ENCODE measurements at regions not wholly inside any gene's neighbourhood (a gene's known extent, or its start where the extent isn't known, plus 50 kb on each side); places are given as distances from the start of the nearest gene placed in this dataset.

DNA sequence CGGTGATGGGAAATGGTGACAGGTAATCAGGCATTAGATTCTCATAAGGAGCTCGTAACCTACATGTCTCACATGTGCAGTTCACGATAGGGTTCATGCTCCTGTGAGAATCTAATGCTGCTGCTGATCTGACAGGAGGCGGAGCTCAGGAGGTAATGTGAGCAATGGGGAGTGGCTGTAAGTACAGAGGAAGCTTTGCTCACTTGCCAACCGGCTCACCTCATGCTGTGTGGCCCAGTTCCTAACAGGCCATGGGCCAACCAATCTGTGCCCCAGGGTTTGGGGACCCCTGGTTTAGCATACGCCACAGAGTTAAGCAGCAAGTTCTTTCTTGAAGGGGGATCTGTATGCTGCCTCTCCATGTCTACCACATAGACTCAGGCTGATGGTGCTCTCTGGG lies 133.1 kb downstream of the IQUB start:
- no peak for DNase-seq

DNA sequence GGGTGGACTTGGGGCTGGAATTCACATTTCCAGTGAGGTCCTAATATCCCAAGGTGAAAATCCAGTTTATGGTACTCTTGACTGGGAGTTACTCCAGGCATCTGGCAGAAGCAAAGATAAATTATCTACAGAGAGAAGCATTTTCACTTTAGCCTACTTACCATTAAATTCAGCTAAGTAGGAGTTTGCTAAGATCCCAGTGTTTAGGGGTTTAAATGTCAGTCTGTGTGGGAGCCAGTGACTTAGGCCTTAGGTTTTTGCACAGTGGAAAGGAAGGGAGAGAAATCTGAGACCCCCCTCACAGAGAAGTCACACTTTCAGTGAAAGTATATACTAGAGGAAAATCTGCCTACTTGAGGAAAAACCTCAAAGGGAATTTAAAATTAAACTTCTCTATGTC lies 134.2 kb downstream of the IQUB start:
- no peak for DNase-seq

DNA sequence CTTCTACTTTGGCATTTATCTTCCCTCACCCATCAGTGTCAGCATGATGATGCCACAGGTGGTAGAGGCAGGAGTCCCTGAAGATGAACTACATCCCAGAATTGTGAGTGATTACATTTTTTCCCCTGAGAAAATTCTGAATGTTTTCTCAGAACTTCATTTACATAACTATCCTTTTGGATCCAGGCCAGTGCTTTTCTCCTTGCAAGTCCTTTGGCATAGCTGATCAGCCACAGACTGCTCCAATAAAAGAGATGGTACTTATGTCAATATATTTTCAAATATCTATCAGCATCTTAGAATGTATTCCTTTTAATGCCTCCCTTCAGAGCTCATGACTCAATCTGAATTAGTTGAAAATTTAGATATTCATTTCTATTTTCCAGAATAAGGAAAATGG lies 135.5 kb downstream of the IQUB start:
- no peak for DNase-seq

DNA sequence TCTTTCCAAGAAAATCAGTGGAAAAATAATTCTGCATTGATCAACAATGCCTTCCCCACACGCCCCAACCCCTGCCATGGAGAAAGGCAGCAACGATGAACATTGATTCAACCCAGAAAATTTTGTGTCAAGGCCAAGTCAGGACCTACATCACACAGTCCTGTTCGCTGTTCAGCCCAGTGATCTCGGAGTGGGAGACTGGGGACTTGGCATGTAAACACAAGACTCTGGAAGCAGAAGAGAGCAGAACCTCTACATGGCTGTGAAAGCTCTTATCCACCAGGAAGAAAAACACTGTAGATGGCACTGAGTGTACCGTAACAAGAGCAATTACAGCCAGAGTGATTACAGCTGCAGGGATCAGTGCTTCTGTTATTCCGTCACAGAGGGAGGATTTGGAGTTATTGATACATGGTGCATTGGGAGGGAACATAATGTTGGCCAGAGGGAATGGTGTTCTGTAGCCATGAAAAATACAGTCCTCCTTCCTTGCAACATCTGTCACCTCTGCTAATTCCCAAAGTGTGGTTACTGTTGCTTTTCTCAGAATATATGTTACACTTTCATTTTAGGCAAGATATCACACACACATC lies 136.6 kb downstream of the IQUB start:
- DNase-seq: no peak

DNA sequence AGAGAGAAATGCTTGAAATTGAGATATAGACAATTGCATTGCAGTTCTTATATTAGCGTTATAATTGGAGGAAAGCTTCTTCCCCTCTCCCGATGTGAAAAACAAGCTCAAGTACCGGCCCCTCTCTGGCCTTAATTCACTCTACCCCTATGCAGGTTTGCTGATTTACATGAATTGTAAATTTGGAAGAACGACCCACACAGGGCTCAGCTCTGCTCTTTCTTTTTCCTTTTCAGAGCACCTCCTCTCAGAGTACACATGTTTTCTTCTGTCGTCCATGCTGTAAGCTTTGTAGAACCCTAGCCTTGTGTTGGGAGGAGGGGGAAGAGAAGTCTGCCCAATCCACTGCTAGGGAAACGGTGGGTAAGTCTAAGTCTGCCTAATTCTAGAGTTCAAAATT lies 140.8 kb downstream of the IQUB start:
- DNase-seq: no peak

DNA sequence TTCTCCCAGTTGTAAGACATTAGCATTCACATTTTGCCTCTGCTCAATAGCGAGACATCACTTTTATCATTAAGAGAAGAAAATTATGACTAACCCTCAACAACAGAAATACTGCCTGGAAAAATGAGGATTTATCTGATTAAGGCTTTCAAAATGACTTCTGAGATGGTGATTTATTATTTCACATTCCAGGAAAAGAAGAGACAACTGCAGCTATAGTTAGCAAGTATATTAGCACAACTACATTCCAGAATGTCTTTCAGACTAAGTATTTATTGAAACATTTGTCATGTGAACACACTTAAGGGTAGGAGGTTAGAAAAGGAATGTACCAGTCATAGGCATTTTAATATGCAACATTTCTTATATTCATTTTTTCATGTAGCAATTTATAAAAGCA lies 162.0 kb downstream of the IQUB start:
- DNase-seq: no peak

DNA sequence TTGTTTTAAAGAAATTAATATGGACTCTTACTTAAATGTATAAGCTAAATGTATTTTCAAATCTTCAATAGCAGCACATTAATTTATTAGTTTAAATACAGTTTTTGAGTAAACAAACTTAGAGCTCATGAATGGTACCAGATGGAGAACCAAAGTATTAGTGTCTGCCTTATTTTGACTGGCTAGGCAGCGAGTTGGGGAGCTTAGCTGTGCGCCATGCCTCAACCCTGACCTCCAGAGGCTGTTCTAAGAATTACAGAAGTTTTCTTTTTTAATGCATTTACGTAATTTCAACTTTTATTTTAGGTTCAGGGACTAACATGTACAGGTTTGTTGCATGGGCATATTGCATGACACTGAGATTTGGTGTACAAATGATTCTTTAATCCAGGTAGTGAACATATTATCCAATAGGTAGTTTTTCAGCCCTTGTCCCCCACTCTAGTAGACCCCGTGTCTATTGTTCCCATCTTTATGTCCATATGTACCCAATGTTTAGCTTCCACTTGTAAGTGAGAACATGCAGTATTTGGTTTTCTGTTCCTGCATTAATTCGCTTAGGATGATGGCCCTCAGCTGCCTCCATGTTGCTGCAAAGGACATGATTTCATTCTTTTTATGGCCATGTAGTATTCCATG lies 166.8 kb downstream of the IQUB start:
- peak; percentile 24 for DNase-seq

DNA sequence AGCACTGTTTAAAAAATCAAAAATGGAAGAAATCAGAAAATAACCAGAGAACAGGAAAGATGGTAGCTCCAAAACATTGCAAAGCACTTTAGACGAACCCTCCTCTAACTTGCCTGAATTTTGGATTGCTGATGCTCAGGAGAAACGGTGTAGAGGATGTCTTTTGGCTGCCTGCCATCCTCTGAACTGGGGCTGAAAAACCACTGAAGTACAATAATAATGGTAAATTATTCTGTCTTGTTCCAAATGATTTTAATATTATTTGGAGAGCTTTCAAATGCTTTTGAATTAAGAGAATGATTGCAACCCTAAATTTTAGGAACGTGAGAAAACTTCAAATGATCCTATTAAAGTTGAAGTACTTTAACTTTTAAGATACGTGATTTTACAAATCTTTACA lies 167.3 kb upstream of the SLC13A1 start:
- DNase-seq: no peak

DNA sequence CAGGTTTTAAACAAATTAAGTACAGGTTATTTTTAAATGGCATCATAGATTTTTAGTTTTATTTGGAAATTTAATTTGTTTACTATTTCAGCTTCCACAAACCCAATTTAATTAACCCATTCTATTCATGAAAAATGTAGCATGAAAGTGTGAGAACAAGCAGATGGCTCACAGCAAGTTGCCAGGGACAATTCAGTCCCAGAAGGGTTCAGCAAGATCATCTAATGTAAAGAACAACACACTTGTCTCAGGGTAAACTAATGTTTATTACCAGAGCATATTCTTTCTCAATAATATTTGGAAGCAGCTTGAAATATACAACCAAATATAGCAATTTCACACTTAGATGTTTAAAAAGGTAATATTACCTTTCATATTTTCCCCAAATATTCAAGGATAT lies 166.9 kb upstream of the SLC13A1 start:
- no peak for DNase-seq

DNA sequence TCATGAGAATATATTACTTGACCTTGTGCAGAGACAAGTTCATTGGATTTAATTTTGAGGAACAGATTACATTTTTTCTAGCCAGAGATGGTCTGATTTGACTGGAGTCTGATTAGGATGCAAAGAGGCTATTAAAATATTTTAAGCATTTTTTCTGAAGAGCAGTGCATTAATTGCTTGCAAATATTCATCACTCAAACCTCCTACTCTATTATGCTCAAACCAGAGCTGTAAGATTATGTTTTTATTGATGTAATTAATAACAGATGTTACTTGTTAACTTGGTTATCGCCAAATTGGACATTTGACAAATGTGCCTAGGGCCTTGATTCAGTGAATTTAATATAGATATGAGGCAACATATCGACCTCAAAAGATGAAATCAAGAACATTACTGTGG lies 160.9 kb upstream of the SLC13A1 start:
- DNase-seq: no peak

DNA sequence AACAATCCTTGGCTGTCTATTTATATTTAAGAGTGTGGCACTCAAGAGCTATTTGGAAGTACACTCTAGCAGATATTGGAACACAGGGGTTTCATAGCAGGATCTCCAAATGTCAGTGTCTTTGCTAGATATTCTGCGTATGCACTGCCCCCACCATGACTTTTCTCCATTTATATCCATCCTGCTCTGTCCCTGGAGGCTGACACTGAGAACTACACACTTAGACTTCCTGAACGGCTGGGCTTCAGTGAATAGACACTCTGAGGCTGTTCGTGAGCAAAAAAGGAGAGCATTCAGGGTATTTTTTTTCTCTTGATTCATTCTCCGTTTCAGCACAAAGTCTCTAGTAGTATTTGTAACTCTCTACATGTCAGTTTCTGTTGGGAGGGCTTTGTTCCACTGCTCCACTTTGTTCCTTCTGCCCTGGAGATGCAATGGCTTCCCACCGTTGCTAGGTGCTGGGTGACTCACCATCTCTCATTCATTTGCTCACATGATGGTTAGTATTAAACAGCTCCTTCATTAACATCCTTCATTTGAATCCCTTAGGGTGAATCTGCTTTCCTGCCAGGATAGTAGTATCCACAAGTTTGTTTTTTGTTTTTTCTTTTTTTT lies 155.9 kb upstream of the SLC13A1 start:
- no peak for DNase-seq

DNA sequence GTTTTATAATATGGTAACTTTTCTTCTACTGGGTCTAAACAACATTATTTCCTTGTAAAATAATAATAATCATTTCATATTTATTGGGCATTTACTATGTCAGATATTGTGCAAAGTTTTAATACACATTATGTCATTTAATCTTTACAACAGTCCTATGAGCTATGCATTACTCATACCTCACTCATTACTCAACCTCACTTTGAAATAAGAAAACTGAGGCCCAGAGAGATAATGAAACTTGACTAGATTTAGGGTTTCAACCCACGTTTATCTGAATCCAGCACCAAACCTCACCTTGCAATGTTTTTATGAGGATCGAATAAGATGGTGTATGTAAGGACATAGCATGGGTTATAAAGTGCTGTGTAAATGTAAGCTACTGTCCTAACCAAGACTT lies 153.2 kb upstream of the SLC13A1 start:
- DNase-seq: no peak

DNA sequence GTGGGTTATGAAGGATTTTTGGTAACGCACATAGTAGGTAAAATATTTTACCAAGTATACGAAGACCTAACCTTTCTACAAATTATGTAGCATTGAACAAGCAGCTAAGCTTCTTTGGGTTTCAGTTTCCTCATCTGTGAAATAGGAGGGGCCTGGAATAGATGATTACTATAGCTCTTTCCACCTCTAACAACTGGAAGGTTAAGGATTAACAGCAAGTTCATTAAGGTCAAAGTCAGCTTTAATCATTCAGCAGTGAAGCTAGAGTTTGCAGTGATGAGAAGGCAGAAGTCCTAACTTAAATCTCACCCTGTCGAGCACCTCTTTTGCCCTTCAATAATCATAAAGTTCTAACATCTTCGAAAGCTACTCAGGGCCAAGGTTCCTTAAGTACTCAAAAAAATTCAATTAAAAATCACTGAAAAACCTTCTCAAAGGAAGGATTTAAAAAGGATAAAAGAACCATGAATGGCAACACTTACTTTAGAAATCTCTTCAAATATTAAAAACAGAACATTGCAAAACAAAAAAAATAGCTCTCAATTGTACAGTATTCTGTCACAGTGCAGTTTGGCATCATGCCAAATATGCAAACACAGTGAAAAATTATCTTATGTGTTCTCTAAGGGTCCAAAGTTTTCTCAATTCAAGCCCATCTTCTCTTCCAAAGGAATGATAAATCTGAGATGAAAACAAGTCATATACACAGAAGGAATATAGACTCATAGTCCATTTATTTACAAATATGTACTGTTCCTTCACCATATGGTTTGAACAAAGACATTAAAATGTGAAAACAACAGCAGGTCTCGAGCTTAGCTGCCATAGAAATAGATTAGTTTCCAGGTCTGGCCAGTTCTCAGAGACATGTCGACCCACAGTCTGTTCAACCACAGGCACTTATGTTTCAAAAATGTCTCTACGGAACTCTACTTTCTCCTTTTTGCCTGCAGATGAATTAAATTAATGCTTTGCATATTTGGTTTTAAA lies 152.0 kb upstream of the SLC13A1 start:
- no peak for DNase-seq

DNA sequence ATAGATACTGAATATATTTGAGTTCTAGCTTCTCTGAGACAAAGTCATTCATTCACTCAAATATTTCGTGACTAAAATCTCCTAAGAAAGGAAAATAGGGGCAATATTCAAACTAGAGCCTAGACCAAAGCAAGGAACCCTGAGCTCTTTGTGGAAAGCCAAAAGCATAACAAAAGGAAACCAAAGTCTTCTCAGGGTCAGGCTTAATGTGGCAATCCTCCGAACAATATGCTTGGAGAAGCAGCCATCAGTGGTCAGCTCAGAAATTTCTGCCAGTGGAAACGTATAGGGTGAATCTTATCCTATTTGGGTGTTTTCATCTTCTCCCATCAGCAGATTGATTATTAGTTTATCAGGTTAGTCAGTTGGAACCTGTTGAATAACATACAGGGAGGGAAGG lies 151.3 kb upstream of the SLC13A1 start:
- no peak for DNase-seq

DNA sequence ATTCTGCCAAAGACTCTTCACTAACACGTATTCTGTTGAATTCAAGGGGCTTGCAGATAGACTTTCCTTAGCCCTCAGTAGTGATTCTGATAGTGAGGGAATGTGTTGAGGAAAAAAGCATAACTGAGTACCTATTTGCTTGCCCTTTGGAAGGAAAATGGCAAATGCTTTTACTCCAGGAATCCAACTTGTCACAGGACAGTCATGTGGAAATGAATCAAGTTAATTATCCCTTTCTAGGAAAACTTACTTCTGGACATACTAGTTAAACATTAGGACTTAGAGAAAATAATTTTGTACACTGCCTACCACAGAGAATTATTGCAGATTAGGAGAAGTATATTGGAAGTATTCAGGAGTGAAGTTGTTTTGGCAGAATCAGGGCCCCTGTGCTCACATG lies 148.9 kb upstream of the SLC13A1 start:
- no peak for DNase-seq

DNA sequence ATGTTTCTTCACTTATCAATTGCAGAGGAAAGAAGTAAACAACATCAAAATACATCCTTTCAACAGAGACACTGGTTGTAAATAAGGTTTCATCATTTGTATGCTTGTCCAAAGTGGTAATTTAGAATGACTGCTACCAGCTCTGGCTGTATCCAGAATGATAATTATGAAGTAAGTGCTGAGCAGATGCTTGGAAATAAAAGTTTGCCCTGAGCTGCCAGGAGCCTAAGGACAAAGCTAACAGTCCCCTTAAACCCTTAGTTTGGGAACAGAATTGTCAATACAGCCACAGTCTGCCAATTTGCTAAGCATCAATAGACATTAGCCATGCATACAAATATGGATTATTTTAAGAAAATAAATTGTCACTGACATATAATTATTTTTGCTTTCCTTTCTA lies 147.0 kb upstream of the SLC13A1 start:
- DNase-seq: no peak

DNA sequence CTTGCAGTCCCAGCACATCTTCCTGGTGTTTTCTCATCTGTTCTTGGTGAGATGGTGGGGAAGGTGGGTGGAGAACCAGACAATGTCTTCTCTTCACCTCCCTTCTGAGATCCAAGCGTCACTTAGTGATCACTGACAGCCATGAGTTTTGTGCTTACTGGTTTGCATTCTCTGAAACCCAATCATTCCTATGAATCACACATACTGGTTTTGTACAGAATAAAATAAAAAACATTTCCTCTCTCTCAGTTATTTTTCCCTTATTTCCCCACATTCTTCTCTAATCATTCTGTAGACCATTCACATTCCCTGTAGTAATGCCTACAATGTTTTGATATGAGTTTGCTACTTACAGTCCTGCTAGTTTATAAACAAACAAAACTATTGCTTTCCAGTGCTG lies 143.8 kb upstream of the SLC13A1 start:
- DNase-seq: no peak

DNA sequence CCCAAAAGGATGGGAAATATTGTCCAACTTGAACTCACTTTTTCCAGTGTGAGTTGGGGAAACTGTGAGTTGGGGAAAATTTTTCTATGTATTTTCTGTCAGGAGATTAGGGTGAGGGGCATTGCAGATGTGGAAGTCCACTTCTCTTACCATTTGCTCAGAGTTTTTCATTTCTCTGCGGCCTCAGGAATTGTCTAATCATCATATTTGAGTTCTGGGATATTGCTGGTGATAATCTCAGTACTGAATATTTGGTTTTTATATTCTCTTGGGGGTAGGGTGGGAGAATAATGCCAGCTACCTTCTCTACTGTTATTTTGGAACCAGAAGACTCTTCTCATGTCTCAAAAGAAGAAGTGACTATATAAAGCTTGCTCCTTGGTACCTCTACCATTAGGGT lies 141.3 kb upstream of the SLC13A1 start:
- DNase-seq: no peak

DNA sequence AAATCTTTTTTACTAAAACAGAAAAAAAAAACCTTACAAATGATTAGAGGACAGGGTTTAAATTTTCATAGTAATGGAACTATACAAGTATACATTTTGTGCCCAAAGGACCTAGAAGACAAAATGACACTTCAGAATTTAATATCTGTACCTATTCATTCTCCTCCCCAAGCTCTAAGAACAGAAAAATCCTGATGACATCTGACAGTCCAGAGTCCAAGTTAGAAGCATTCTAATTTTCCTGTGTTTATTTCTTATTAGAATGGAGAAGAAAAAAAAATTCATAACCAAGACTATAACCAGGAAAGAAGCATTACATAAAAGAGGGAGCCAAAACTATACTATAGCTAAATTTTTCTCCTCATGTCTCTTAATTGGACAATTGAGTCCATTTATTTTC lies 138.9 kb upstream of the SLC13A1 start:
- DNase-seq: no peak

DNA sequence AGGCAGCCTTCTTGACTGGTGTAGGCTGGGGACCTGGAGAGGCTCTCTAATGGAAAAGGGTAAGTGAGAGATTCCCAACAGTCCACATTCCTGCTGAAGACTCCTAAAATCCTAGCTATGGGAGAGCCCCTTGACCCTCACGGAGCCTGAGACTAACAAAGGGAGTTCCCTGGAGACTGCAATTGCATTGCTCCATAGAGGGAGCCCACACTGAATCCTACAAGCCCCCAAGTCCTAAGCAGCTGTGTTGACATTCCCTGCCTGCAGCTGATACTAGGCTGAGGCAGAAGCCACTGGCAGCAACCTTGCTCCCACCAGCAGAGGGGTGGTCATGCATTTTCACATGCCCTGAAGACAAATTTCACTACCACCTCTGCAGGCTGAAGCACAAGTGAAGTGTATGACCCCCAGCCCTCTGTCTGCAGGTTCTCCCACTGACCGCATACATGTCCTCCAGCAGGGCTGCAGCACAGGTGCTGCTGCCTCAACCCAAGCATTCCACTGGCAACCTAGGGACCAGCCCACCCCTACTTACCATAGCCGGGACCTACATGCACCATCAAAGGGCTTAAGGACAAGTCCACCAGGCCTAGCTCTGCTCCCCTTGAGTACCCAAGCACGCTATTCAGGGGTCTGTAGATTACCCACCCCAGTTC lies 130.3 kb upstream of the SLC13A1 start:
- DNase-seq: no peak

DNA sequence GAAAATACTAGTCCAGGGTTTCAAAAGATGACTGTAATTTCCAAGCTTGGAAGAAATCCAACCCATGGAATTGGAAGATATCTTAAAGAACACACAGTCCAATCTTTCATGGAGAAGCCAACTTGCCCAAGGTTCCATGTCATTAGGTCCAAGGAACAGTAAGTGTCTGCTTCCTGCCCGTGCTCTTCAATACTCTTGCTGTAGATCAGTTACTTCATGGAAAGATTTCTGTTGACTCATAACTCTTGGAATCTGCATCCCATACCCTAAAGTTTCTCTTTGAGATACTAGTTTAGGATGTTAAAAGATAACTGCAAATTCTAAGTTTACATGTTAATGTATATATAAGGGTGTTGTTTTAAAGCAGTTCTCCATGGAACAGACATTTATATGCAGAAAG lies 127.9 kb upstream of the SLC13A1 start:
- no peak for DNase-seq

DNA sequence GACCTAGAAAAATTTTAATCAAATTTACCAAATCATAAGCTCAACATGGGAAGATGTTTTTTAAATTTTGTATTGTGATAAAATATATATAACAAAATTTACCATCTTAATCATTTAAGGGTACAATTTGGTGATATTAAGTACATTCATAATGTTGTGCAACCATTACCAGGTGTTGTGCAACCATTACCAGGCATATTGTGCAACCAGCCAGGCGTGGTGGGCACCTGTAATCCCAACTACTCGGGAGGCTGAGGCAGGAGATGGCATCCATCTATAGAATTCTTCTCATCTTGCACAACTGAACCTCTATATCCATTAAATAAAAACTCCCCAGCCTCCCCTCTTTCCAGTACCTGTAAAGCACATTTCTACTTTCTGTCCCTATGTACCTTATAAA lies 124.5 kb upstream of the SLC13A1 start:
- DNase-seq: no peak

DNA sequence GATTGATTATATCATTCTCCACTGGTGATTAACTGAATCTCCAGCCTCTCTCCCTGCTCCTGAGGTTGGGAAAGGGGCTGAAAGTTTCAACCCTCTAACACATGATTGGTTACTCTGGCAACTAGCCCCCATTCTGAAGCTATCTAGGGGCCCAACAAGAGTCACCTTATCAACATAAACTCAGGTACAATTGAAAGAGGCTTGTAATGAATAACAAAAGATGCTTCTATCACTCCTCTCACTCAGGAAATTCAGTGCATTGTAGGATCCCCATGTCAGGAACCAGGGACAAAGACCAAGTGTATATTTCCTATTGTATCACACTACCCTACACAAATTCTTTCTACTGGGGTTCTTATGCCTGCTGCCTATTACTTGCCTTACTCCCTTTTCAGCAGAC lies 123.9 kb upstream of the SLC13A1 start:
- DNase-seq: no peak

Measured in suppressor macrophage treated with lipopolysaccharide for 4 hours (primary cell).